ENCODE measurements at regions not wholly inside any gene's neighbourhood (a gene's known extent, or its start where the extent isn't known, plus 50 kb on each side); places are given as distances from the start of the nearest gene placed in this dataset.

- TF ChIP-seq, protein P1, sequence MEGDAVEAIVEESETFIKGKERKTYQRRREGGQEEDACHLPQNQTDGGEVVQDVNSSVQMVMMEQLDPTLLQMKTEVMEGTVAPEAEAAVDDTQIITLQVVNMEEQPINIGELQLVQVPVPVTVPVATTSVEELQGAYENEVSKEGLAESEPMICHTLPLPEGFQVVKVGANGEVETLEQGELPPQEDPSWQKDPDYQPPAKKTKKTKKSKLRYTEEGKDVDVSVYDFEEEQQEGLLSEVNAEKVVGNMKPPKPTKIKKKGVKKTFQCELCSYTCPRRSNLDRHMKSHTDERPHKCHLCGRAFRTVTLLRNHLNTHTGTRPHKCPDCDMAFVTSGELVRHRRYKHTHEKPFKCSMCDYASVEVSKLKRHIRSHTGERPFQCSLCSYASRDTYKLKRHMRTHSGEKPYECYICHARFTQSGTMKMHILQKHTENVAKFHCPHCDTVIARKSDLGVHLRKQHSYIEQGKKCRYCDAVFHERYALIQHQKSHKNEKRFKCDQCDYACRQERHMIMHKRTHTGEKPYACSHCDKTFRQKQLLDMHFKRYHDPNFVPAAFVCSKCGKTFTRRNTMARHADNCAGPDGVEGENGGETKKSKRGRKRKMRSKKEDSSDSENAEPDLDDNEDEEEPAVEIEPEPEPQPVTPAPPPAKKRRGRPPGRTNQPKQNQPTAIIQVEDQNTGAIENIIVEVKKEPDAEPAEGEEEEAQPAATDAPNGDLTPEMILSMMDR (IDR thresholded peaks at IDR 0.05), result no peak
Measured at GRCh38 chr5:68455216-68455615, 239.7 kb downstream of the PIK3R1 start.

GRCh38 chr5:68456756-68457217 is 241.2 kb downstream of the PIK3R1 start:
- TF ChIP-seq, protein P1 (IDR thresholded peaks at IDR 0.05), result no peak

- TF ChIP-seq, protein P1 (IDR thresholded peaks at IDR 0.05), result no peak
Measured at GRCh38 chr5:68457285-68457684, 241.7 kb downstream of the PIK3R1 start.

GRCh38 chr5:68458416-68459021 is 243.0 kb downstream of the PIK3R1 start:
- TF ChIP-seq, protein P1 (IDR thresholded peaks at IDR 0.05), result no peak

GRCh38 chr5:68459093-68459809 is 243.7 kb downstream of the PIK3R1 start:
- TF ChIP-seq, protein P1 (IDR thresholded peaks at IDR 0.05), result no peak

GRCh38 chr5:68459810-68460139 is 244.2 kb downstream of the PIK3R1 start:
- TF ChIP-seq, protein P1 (IDR thresholded peaks at IDR 0.05), result no peak

DNA sequence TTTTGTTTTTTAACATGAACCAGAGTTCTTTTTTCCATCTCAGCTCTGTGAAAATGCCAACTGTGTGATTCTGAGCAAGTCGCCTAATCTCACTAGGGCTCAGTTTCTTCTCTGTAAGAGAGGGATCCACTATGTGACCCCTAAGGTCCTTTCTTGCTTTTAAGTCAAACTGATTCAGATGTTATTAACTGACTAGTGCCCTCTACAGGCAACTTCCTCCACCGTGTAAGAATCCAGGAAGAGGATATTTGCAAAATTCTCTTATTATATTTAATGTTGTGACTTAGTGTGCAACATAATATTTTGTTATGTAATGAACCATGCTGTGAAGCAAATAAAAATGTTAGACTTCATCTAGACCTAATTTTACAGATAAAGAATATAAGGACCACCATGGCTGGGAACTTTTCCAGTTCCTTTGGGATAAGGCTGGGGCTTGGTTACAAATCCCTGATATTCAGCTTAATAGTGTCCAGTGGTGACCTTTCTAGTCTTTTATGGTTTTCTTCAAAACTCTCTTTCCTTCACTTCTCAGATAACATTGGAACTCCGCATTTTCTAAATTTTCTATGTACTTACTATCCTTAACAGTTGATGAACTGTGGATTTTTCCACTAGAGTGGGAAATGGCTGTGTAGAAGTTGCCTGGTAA is 244.7 kb downstream of the PIK3R1 start:
- TF ChIP-seq, protein P1 (IDR thresholded peaks at IDR 0.05), result peak; percentile 78
